ENCODE measurements at regions not wholly inside any gene's neighbourhood (a gene's known extent, or its start where the extent isn't known, plus 50 kb on each side); places are given as distances from the start of the nearest gene placed in this dataset.

DNA sequence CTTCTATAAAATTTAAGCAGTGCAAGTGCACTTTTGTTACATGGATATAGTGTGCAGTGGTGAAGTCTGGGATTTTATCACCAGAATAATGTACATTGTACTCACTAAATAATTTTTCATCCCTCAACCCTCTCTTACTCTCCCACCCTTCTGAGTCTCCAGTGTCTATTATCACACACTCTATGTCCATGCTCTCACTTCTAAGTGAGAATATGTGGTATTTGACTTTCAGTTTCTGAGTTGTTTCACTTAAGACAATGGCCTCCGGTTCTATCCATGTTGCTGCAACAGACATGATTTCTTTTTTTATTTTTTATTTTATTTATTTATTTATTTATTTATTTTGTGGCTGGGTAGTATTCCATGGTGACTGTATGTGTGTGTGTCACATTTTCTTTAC lies 855.9 kb upstream of the PHF14 start:
- H3K27me3 ChIP-seq (ENCODE audit: insufficient read depth, low read length), result no peaks in the 10 kb centered on the region
- H3K27ac ChIP-seq (ENCODE audit: low read length), result no peak overlapping the region
- no peaks in the 10 kb centered on the region for H3K9me3 ChIP-seq (ENCODE audit: insufficient read depth, low read depth, low read length)
- no peaks in the 10 kb centered on the region for H3K36me3 ChIP-seq (ENCODE audit: insufficient read depth, low read depth, low read length)
- no peak overlapping the region for H3K4me3 ChIP-seq (ENCODE audit: low read length)
- no peak overlapping the region for H3K9ac ChIP-seq (ENCODE audit: low read depth, low read length)
- peaks cover 14% of the 10 kb centered on the region for H3K4me1 ChIP-seq (ENCODE audit: insufficient read depth, low read length)

GRCh38 chr7:10120936-10121335 lies 852.7 kb upstream of the PHF14 start:
- Histone ChIP-seq H3K27ac (ENCODE audit: low read length) (no peak overlapping the region), H3K27me3 (ENCODE audit: insufficient read depth, low read length) (no peaks in the 10 kb centered on the region), H3K36me3 (ENCODE audit: insufficient read depth, low read depth, low read length) (no peaks in the 10 kb centered on the region), H3K4me1 (ENCODE audit: insufficient read depth, low read length) (peaks cover 14% of the 10 kb centered on the region), H3K9ac (ENCODE audit: low read depth, low read length) (no peak overlapping the region), H3K4me3 (ENCODE audit: low read length) (no peak overlapping the region), H3K9me3 (ENCODE audit: insufficient read depth, low read depth, low read length) (no peaks in the 10 kb centered on the region)

- Histone ChIP-seq H3K36me3 (ENCODE audit: insufficient read depth, low read depth, low read length) (no peaks in the 10 kb centered on the region), H3K4me1 (ENCODE audit: insufficient read depth, low read length) (peaks cover 14% of the 10 kb centered on the region), H3K27me3 (ENCODE audit: insufficient read depth, low read length) (no peaks in the 10 kb centered on the region), H3K4me3 (ENCODE audit: low read length) (no peak overlapping the region), H3K27ac (ENCODE audit: low read length) (no peak overlapping the region), H3K9ac (ENCODE audit: low read depth, low read length) (no peak overlapping the region), H3K9me3 (ENCODE audit: insufficient read depth, low read depth, low read length) (no peaks in the 10 kb centered on the region)
These were observed 852.0 kb upstream of the PHF14 start for GRCh38 chr7:10121631-10122030.

DNA sequence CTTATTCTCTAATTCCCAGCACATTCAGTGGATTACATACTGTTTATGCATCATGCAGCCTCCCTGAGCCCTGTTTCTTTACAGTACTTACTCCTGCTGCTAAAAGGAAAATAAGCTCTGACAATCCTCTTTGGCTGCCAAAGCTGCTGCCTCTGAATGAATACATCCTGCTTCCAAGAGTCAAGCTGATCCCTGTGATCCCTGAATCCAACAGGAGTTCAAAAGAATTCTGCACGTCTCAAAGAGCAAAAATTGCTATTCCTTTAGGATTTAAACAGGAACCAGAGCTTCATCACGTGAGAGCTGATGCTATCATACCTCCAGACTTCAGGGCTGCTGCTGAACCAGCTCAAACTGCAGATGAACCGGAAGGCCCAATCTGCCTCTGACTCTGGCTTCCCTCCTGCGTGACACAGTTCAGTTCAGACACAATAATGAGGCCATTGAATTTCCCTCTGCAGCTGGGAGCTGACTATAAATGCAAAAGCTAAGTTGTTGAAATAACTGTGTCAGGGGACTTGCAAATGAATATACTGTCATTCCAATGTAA lies 851.0 kb upstream of the PHF14 start:
- no peak overlapping the region for H3K27ac ChIP-seq (ENCODE audit: low read length)

GRCh38 chr7:10128748-10129147 lies 844.9 kb upstream of the PHF14 start:
- H3K27ac ChIP-seq (ENCODE audit: low read length), result no peak overlapping the region
- no peaks in the 10 kb centered on the region for H3K4me1 ChIP-seq (ENCODE audit: insufficient read depth, low read length)
- H3K4me3 ChIP-seq (ENCODE audit: low read length), result no peak overlapping the region
- no peaks in the 10 kb centered on the region for H3K27me3 ChIP-seq (ENCODE audit: insufficient read depth, low read length)
- no peaks in the 10 kb centered on the region for H3K36me3 ChIP-seq (ENCODE audit: insufficient read depth, low read depth, low read length)
- no peaks in the 10 kb centered on the region for H3K9me3 ChIP-seq (ENCODE audit: insufficient read depth, low read depth, low read length)
- no peak overlapping the region for H3K9ac ChIP-seq (ENCODE audit: low read depth, low read length)

More for the DNA sequence above, 851.0 kb upstream of the PHF14 start:
- Histone ChIP-seq H3K9ac (ENCODE audit: low read depth, low read length) (peak overlapping the region; percentile 26; the same call in 1 of the 2 replicates), H3K4me1 (ENCODE audit: insufficient read depth, low read length) (peaks cover 14% of the 10 kb centered on the region), H3K9me3 (ENCODE audit: insufficient read depth, low read depth, low read length) (no peaks in the 10 kb centered on the region), H3K27me3 (ENCODE audit: insufficient read depth, low read length) (no peaks in the 10 kb centered on the region), H3K36me3 (ENCODE audit: insufficient read depth, low read depth, low read length) (no peaks in the 10 kb centered on the region), H3K4me3 (ENCODE audit: low read length) (no peak overlapping the region)

DNA sequence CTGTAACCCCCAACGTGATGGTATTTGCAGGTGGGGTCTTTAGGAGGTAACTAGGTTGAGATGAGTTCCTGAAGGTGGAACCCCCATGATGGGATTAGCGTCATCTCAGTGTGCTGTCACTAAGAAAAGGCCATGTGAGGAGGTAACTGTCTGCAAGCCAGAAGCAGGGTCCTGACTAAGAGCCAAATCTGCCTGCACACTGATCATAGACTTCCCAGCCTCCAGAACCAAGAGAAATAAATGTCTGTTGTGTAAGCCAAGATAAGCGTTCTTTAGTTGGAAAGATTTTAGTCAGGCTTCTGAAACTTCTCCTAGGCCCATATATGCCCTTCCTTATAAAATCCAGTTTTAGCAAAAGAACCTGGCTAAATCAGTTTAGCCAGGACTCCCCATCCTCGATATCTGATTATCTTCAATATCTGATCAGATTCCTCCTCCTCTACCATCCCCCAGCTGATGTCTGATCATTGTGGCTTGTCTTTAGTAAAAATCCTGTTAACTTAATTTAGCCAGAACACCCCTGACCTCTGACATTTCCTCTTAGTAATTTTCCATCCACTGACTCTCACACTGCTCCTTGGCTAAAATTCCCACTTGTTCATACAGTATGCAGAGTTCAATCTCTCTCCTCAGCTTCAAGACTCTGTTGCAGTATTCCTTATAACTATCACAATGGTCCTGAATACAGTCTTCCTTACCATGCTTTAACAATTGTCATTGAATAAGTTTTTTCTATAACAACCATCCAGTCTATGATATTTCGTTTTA lies 835.4 kb upstream of the PHF14 start:
- no peaks in the 10 kb centered on the region for H3K27me3 ChIP-seq (ENCODE audit: insufficient read depth, low read length)
- 0 out of 2 replicates have a peak, but pooled peaks cover 3% of the 10 kb centered on the region for H3K4me1 ChIP-seq (ENCODE audit: insufficient read depth, low read length)
- H3K4me3 ChIP-seq (ENCODE audit: low read length), result no peak overlapping the region
- no peak overlapping the region for H3K27ac ChIP-seq (ENCODE audit: low read length)
- no peak overlapping the region for H3K9ac ChIP-seq (ENCODE audit: low read depth, low read length)
- H3K36me3 ChIP-seq (ENCODE audit: insufficient read depth, low read depth, low read length), result no peaks in the 10 kb centered on the region
- no peaks in the 10 kb centered on the region for H3K9me3 ChIP-seq (ENCODE audit: insufficient read depth, low read depth, low read length)

DNA sequence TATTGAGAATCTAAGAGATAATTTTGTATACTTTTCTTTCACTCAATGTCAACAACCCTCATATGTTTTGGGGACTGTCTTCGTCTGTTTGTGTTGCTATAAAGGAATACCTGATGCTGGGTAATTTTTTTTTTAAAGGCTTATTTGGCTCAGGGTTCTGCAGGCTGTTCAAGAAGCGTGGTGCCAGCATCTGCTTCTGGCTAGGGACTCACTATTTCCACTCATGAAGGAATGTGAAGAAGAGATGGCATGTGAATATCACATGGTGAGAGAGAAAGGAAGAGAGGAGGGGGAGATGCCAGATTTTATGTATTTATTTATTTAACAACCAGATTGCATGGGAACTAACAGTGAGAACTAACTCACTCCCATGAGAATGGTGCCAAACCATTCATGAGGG lies 827.4 kb upstream of the PHF14 start:
- Histone ChIP-seq H3K9me3 (ENCODE audit: insufficient read depth, low read depth, low read length) (no peaks in the 10 kb centered on the region), H3K9ac (ENCODE audit: low read depth, low read length) (no peak overlapping the region), H3K27ac (ENCODE audit: low read length) (no peak overlapping the region), H3K27me3 (ENCODE audit: insufficient read depth, low read length) (no peaks in the 10 kb centered on the region), H3K4me3 (ENCODE audit: low read length) (no peak overlapping the region), H3K4me1 (ENCODE audit: insufficient read depth, low read length) (no peaks in the 10 kb centered on the region), H3K36me3 (ENCODE audit: insufficient read depth, low read depth, low read length) (no peaks in the 10 kb centered on the region)

DNA sequence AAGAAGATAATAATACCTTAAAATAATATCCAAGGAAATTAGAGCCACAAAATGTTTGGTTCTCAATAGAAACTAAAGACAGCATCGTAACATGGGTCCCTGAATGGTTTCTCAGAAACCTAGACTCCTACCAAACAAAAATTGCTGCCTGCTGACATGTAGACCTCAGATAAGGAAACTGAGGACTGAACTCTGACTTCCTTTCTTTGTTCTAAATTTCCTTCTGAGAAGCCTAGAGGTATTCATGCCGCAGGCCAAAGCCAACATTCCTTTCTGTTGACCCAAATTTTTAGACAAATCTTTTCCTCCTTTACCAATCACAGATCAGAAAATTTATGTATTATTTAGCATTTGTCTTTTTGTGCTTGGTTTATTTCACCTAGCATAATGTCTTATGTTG lies 816.7 kb upstream of the PHF14 start:
- Histone ChIP-seq H3K4me3 (ENCODE audit: low read length) (no peak overlapping the region), H3K36me3 (ENCODE audit: insufficient read depth, low read depth, low read length) (no peaks in the 10 kb centered on the region), H3K27ac (ENCODE audit: low read length) (no peak overlapping the region), H3K4me1 (ENCODE audit: insufficient read depth, low read length) (no peaks in the 10 kb centered on the region; the same call in 1 of the 2 replicates), H3K9ac (ENCODE audit: low read depth, low read length) (no peak overlapping the region), H3K27me3 (ENCODE audit: insufficient read depth, low read length) (no peaks in the 10 kb centered on the region), H3K9me3 (ENCODE audit: insufficient read depth, low read depth, low read length) (no peaks in the 10 kb centered on the region)

DNA sequence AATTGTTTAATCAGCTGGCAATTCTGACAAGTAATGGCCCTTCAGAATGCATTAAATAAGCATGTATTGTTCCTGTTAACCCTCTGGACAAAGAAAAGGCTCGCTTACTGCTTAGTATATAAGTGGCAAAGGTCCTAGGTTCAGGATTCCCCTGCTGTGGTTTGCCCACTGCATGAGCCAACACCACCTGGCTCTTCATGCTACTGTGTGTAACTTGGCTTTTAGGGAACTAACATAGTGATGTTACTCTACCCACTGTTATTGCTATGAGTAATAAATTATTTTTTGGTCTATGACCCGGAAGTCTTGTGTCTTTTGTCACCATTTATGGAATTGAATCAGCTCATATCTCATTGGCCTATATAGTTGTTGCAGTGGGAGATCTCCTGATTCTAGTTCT lies 791.7 kb upstream of the PHF14 start:
- H3K27ac ChIP-seq (ENCODE audit: low read length), result no peak overlapping the region
- no peaks in the 10 kb centered on the region for H3K4me1 ChIP-seq (ENCODE audit: insufficient read depth, low read length)
- H3K9ac ChIP-seq (ENCODE audit: low read depth, low read length), result no peak overlapping the region
- no peaks in the 10 kb centered on the region for H3K36me3 ChIP-seq (ENCODE audit: insufficient read depth, low read depth, low read length)
- H3K9me3 ChIP-seq (ENCODE audit: insufficient read depth, low read depth, low read length), result no peaks in the 10 kb centered on the region
- no peak overlapping the region for H3K4me3 ChIP-seq (ENCODE audit: low read length)
- no peaks in the 10 kb centered on the region for H3K27me3 ChIP-seq (ENCODE audit: insufficient read depth, low read length)

DNA sequence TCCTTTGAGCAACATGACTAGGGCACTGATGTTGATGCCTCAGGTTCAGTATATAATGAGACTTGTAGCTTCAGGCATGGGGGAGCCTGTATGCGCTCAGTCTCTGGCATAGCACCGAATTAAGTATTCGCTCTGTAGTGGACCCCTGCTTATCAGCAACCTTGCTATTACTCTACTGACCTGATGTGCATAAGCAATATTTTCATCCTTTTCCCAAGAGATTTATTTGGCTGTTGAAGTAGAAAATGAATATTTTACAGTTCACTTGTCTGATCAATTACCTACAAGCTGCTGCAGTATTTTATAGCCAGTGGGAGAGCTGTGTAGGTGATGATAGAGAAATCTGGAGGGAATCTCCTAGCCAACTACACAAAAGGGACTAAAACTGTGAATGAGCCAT lies 781.6 kb upstream of the PHF14 start:
- H3K36me3 ChIP-seq (ENCODE audit: insufficient read depth, low read depth, low read length), result no peaks in the 10 kb centered on the region
- no peak overlapping the region for H3K4me3 ChIP-seq (ENCODE audit: low read length)
- H3K27me3 ChIP-seq (ENCODE audit: insufficient read depth, low read length), result no peaks in the 10 kb centered on the region
- H3K9ac ChIP-seq (ENCODE audit: low read depth, low read length), result no peak overlapping the region
- no peaks in the 10 kb centered on the region for H3K9me3 ChIP-seq (ENCODE audit: insufficient read depth, low read depth, low read length)
- H3K27ac ChIP-seq (ENCODE audit: low read length), result no peak overlapping the region
- H3K4me1 ChIP-seq (ENCODE audit: insufficient read depth, low read length), result no peaks in the 10 kb centered on the region

- Histone ChIP-seq H3K4me3 (ENCODE audit: low read length) (no peak overlapping the region), H3K4me1 (ENCODE audit: insufficient read depth, low read length) (no peaks in the 10 kb centered on the region), H3K9ac (ENCODE audit: low read depth, low read length) (no peak overlapping the region), H3K36me3 (ENCODE audit: insufficient read depth, low read depth, low read length) (no peaks in the 10 kb centered on the region), H3K27me3 (ENCODE audit: insufficient read depth, low read length) (no peaks in the 10 kb centered on the region), H3K9me3 (ENCODE audit: insufficient read depth, low read depth, low read length) (no peaks in the 10 kb centered on the region), H3K27ac (ENCODE audit: low read length) (no peak overlapping the region)
These were observed 768.0 kb upstream of the PHF14 start for GRCh38 chr7:10205696-10206095.

DNA sequence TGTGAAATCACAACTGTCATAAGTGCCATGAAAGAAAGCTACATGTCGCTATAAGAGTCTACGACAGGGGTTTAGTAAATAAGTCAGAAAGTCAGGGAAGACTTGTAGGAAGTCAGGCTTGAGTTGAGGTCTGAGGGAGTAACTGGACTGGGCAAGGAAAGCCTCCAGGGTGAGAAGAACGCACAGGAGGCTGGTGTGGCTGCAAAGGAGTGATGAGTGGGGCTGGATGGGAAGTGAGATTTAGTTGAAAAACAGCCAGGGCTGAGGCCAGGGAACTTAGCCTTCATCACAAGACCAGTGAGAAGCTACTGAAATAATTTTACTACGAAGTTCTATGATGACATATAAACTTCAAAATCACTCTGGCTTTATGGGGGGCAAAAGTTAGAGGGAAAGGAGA lies 763.7 kb upstream of the PHF14 start:
- Histone ChIP-seq H3K36me3 (ENCODE audit: insufficient read depth, low read depth, low read length) (no peaks in the 10 kb centered on the region), H3K4me3 (ENCODE audit: low read length) (no peak overlapping the region), H3K9ac (ENCODE audit: low read depth, low read length) (no peak overlapping the region), H3K27ac (ENCODE audit: low read length) (no peak overlapping the region), H3K9me3 (ENCODE audit: insufficient read depth, low read depth, low read length) (peaks cover 7% of the 10 kb centered on the region; the same call in 1 of the 2 replicates), H3K27me3 (ENCODE audit: insufficient read depth, low read length) (no peaks in the 10 kb centered on the region), H3K4me1 (ENCODE audit: insufficient read depth, low read length) (no peaks in the 10 kb centered on the region)

Data from iPS-20b (cell line).